ENCODE measurements at regions not wholly inside any gene's neighbourhood (a gene's known extent, or its start where the extent isn't known, plus 50 kb on each side); places are given as distances from the start of the nearest gene placed in this dataset.
"Not testable (repeated sequence)": the region's sequence is repeated elsewhere in the genome, so short reads cannot be mapped to it uniquely, and the experiment has no call there.

- no peak for TF ChIP-seq ZNF514 (tag by site-specific recombination; IDR thresholded peaks at IDR 0.05)
- TF ChIP-seq ZNF302 (tag by site-specific recombination; IDR thresholded peaks at IDR 0.05; ENCODE audit: low read depth) = no peak
- no peak for TF ChIP-seq ZNF626 (tag by site-specific recombination; IDR thresholded peaks at IDR 0.05)
- no peak for TF ChIP-seq ZNF221 (tag by site-specific recombination; IDR thresholded peaks at IDR 0.05; ENCODE audit: borderline replicate concordance)
- TF ChIP-seq AEBP2 (tag by site-specific recombination; IDR thresholded peaks at IDR 0.05; ENCODE audit: borderline replicate concordance) = no peak
- TF ChIP-seq ZNF623 (tag by site-specific recombination; IDR thresholded peaks at IDR 0.05) = no peak
- no peak for TF ChIP-seq ZNF324 (tag by site-specific recombination; IDR thresholded peaks at IDR 0.05)
- TF ChIP-seq ZNF664 (tag by site-specific recombination; IDR thresholded peaks at IDR 0.05) = no peak
- TF ChIP-seq, protein P1, sequence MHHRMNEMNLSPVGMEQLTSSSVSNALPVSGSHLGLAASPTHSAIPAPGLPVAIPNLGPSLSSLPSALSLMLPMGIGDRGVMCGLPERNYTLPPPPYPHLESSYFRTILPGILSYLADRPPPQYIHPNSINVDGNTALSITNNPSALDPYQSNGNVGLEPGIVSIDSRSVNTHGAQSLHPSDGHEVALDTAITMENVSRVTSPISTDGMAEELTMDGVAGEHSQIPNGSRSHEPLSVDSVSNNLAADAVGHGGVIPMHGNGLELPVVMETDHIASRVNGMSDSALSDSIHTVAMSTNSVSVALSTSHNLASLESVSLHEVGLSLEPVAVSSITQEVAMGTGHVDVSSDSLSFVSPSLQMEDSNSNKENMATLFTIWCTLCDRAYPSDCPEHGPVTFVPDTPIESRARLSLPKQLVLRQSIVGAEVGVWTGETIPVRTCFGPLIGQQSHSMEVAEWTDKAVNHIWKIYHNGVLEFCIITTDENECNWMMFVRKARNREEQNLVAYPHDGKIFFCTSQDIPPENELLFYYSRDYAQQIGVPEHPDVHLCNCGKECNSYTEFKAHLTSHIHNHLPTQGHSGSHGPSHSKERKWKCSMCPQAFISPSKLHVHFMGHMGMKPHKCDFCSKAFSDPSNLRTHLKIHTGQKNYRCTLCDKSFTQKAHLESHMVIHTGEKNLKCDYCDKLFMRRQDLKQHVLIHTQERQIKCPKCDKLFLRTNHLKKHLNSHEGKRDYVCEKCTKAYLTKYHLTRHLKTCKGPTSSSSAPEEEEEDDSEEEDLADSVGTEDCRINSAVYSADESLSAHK (tag by site-specific recombination; IDR thresholded peaks at IDR 0.05) = no peak
- TF ChIP-seq ZNF639 (tag by site-specific recombination; IDR thresholded peaks at IDR 0.05) = no peak
- TF ChIP-seq, protein P2, sequence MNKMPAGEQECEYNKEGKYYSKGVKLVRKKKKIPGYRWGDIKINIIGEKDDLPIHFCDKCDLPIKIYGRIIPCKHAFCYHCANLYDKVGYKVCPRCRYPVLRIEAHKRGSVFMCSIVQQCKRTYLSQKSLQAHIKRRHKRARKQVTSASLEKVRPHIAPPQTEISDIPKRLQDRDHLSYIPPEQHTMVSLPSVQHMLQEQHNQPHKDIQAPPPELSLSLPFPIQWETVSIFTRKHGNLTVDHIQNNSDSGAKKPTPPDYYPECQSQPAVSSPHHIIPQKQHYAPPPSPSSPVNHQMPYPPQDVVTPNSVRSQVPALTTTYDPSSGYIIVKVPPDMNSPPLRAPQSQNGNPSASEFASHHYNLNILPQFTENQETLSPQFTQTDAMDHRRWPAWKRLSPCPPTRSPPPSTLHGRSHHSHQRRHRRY (tag by site-specific recombination; IDR thresholded peaks at IDR 0.05) = no peak
- TF ChIP-seq ZNF335 (tag by site-specific recombination; conservative IDR thresholded peaks at IDR 0.05) = no peak
- TF ChIP-seq, protein P3, sequence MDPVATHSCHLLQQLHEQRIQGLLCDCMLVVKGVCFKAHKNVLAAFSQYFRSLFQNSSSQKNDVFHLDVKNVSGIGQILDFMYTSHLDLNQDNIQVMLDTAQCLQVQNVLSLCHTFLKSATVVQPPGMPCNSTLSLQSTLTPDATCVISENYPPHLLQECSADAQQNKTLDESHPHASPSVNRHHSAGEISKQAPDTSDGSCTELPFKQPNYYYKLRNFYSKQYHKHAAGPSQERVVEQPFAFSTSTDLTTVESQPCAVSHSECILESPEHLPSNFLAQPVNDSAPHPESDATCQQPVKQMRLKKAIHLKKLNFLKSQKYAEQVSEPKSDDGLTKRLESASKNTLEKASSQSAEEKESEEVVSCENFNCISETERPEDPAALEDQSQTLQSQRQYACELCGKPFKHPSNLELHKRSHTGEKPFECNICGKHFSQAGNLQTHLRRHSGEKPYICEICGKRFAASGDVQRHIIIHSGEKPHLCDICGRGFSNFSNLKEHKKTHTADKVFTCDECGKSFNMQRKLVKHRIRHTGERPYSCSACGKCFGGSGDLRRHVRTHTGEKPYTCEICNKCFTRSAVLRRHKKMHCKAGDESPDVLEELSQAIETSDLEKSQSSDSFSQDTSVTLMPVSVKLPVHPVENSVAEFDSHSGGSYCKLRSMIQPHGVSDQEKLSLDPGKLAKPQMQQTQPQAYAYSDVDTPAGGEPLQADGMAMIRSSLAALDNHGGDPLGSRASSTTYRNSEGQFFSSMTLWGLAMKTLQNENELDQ (tag by site-specific recombination; IDR thresholded peaks at IDR 0.05; ENCODE audit: low read depth) = no peak
Observed at GRCh38 chr12:102675672-102676071, 195.3 kb upstream of the IGF1 start (continued).

GRCh38 chr12:102673606-102674005 is 193.2 kb upstream of the IGF1 start:
- POLR2A ChIA-PET = no interaction called here
- H3K27ac ChIP-seq (ENCODE audit: extremely low read depth, low read depth, low read length) = no peak overlapping the region
- CTCF ChIA-PET = no interaction called here
- no peak overlapping the region for H3K4me3 ChIP-seq (ENCODE audit: low read depth, low read length)
- H3K4me1 ChIP-seq (ENCODE audit: control insufficient read depth, insufficient read depth, low read length) = no peaks in the 10 kb centered on the region
- H3K9me3 ChIP-seq (ENCODE audit: control insufficient read depth, insufficient read depth, low read depth, low read length) = no peaks in the 10 kb centered on the region
- TF ChIP-seq ZNF280D (tag by site-specific recombination; IDR thresholded peaks at IDR 0.05) = no peak
- TF ChIP-seq ZNF133 (tag by site-specific recombination; IDR thresholded peaks at IDR 0.05) = peak; percentile 92
- no peaks in the 10 kb centered on the region for H3K36me3 ChIP-seq (ENCODE audit: control insufficient read depth in 2 of 2, insufficient read depth in 1 of 2, low read length in 2 of 2)

DNA sequence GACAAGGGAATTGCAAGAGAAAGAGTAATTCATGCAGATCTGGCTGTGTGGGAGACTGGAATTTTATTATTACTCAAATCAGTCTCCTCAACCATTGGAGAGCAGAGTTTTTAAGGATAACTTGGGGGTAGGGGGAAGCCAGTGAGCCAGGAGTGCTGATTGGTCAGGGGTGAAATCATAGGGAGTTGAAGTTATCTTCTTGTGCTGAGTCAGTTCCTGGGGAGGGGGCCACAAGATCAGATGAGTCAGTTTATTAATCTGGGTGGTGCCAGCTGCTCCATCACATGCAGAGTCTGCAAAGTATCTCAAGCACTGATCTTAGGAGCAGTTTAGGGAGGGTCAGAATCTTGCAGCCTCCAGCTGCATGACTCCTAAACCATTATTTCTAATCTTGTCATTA is 191.8 kb upstream of the IGF1 start:
- H3K9me3 ChIP-seq (ENCODE audit: control insufficient read depth, insufficient read depth, low read depth, low read length); H3K4me3 ChIP-seq (ENCODE audit: low read depth, low read length); CTCF ChIA-PET; H3K27ac ChIP-seq (ENCODE audit: extremely low read depth, low read depth, low read length); POLR2A ChIA-PET; H3K4me1 ChIP-seq (ENCODE audit: control insufficient read depth, insufficient read depth, low read length); H3K36me3 ChIP-seq (ENCODE audit: control insufficient read depth in 2 of 2, insufficient read depth in 1 of 2, low read length in 2 of 2): not testable (repeated sequence)
